Astrocyte of the spinal cord (primary cell): ENCODE measurements at regions not wholly inside any gene's neighbourhood (a gene's known extent, or its start where the extent isn't known, plus 50 kb on each side); places are given as distances from the start of the nearest gene placed in this dataset.

Experiments used
- DNase-seq: peaks from one replicate; pipeline ENCODE4 v3.0.0; 2011; ENCODE audit warnings: low read depth, low spot score
- H3K4me3 ChIP-seq: 2 replicates; pipeline ENCODE4 v1.5.1; 2011; ENCODE audit warnings: low read depth, mild to moderate bottlenecking, low read length, moderate library complexity
- CTCF ChIP-seq: IDR thresholded peaks from 2 replicates; pipeline ENCODE4 v1.5.1; 2012; ENCODE audit warnings: low read depth, mild to moderate bottlenecking, low read length, inconsistent platforms
- in situ Hi-C: cut with HindIII; loops from 2 replicates; pipeline ENCODE4 v1.10.0; 2017; ENCODE audit warnings: low sequenced_read_pairs

- no peak for TF ChIP-seq CTCF
- DNase-seq, result no peak
- in situ Hi-C loops, result no loop called here
- no peak overlapping the region for H3K4me3 ChIP-seq
These were observed 112.2 kb downstream of the SKIDA1 start for GRCh38 chr10:21413268-21413667.

DNA sequence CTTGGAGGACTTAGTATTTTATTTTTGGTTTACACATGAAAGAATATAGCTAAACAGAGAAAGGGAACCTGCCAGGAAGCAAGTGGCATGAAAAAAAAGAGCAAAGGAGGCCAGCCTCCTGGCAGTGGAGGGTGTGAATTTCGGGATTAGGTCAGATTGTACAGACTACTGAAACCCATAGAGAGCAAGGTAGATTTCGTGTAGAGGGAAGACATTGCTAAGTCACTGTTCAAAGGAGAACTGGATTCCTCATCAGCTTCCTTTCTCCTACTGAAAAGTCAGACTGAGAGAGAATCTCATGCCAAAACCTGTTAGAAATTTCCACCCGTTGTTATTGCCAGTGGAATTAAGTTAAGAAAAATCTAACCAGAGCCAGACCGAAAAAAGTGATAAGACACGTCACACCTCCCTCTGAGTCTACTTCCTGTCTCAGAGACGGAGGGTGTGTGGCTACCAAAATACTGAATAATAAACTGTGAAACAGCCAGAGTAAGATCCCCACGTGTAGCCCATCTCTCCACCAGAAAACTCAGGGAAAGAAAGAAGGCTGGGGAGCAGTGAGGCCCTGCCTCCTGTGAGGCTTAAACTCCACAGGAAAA lies 118.8 kb downstream of the SKIDA1 start:
- no peak for TF ChIP-seq CTCF
- H3K4me3 ChIP-seq, result no peak overlapping the region
- in situ Hi-C loops, result no loop called here
- peak; percentile 67 for DNase-seq

GRCh38 chr10:21405981-21406380 lies 119.5 kb downstream of the SKIDA1 start:
- no peak overlapping the region for H3K4me3 ChIP-seq
- no peak for TF ChIP-seq CTCF
- in situ Hi-C loops, result no loop called here
- no peak for DNase-seq

- no peak for TF ChIP-seq CTCF
- H3K4me3 ChIP-seq, result no peak overlapping the region
- in situ Hi-C loops, result no loop called here
- DNase-seq, result no peak
These were observed 122.0 kb downstream of the SKIDA1 start for GRCh38 chr10:21403256-21404015.

GRCh38 chr10:21402606-21403083 lies 122.8 kb downstream of the SKIDA1 start:
- in situ Hi-C loops, result no loop called here
- TF ChIP-seq CTCF, result no peak
- H3K4me3 ChIP-seq, result no peak overlapping the region
- DNase-seq, result peak; percentile 53

DNA sequence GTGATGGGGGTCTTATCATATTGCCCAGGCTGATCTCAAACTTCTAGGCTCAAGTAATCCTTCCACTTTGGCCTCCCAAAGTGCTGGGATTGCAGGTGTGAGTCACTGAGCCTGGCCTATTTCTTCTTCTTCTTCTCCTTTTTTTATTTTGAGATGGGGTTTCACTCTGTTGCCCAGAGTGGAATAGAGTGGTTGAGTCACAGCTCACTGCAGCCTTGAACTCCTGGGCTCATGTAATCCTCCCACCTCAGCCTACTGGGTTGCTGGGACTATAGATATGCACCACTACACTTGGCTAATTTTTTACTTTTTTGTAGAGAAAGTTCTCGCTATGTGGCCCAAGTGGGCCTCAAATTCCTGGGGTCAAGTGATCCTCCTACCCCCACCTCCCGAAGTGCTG lies 124.3 kb downstream of the SKIDA1 start:
- no peak overlapping the region for H3K4me3 ChIP-seq
- in situ Hi-C loops, result no loop called here
- no peak for TF ChIP-seq CTCF
- peak; percentile 12 for DNase-seq
